IMR-90 (cell line): ENCODE measurements at regions not wholly inside any gene's neighbourhood (a gene's known extent, or its start where the extent isn't known, plus 50 kb on each side); places are given as distances from the start of the nearest gene placed in this dataset.

Source experiments
- ATAC-seq: fragments of 200-7000 bp; cut with Tn5 transposase; 2 replicates; pipeline ENCODE4 v1.9.1; 2020; ENCODE audit warnings: low read depth, mild to moderate bottlenecking, moderate library complexity
- BruUV-seq: library from RNA; stranded (reverse); fragments of 400-500 nt; replicated peaks from 2 replicates; lab custom pipeline; 2021; lab: Mats Ljungman, UMichigan
- CTCF ChIA-PET: fragments of 300-600 bp; formaldehyde crosslinking; extraction: SDS; loops from one replicate; lab custom pipeline; 2021; ENCODE audit warnings: antibody characterized with exemption; lab: Yijun Ruan, JAX
- POLR2A ChIA-PET: fragments of 300-600 bp; sonication (Branson Sonifier 250); formaldehyde crosslinking; loops from one replicate; lab custom pipeline; 2022; ENCODE audit warnings: antibody characterized with exemption; ENCODE audit not compliant: unreplicated experiment; lab: Charles Lee
- DNase-seq: peaks from one replicate; pipeline ENCODE4 v3.0.0; 2013
- H2AFZ ChIP-seq: replicated peaks from 2 replicates; pipeline ENCODE3; 2013; ENCODE audit warnings: low read length, mild to moderate bottlenecking; ENCODE audit not compliant: poor library complexity
- H2AK5ac ChIP-seq: 2 replicates; pipeline ENCODE4 v1.6.1; 2013; ENCODE audit warnings: low read depth, low read length, inconsistent platforms
- H2AK9ac ChIP-seq: replicated peaks from 2 replicates; pipeline ENCODE3; 2013; ENCODE audit warnings: mild to moderate bottlenecking, low read depth, low read length, moderate library complexity; ENCODE audit not compliant: poor library complexity
- H2BK120ac ChIP-seq: 2 replicates; pipeline ENCODE4 v1.6.1; 2013; ENCODE audit warnings: low read depth, low read length, inconsistent platforms
- H2BK15ac ChIP-seq: 3 replicates; pipeline ENCODE4 v1.6.1; 2013; ENCODE audit warnings: low read depth, low read length, inconsistent platforms
- H2BK20ac ChIP-seq: 2 replicates; pipeline ENCODE4 v1.6.1; 2013; ENCODE audit warnings: low read depth, mild to moderate bottlenecking, inconsistent platforms, low read length, moderate library complexity
- H2BK5ac ChIP-seq: 2 replicates; pipeline ENCODE4 v1.6.1; 2013; ENCODE audit warnings: mild to moderate bottlenecking, low read depth, low read length, inconsistent platforms; ENCODE audit not compliant: poor library complexity, severe bottlenecking
- H3K14ac ChIP-seq: replicated peaks from 2 replicates; pipeline ENCODE4 v1.6.1; 2013; ENCODE audit warnings: low read depth, low read length, inconsistent platforms
- H3K18ac ChIP-seq: 2 replicates; pipeline ENCODE4 v1.6.1; 2013; ENCODE audit warnings: low read depth, low read length, control low read depth
- H3K23ac ChIP-seq: 2 replicates; pipeline ENCODE4 v1.6.1; 2013; ENCODE audit warnings: low read depth, low read length, inconsistent platforms
- H3K27ac ChIP-seq: 2 replicates; pipeline ENCODE4 v1.5.1; 2013; ENCODE audit warnings: mild to moderate bottlenecking, control low read depth, low read length; ENCODE audit not compliant: insufficient read depth
- H3K27me3 ChIP-seq: 2 replicates; pipeline ENCODE4 v1.6.1; 2013; ENCODE audit warnings: low read length; ENCODE audit not compliant: control insufficient read depth, insufficient read depth
- H3K36me3 ChIP-seq: 2 replicates; pipeline ENCODE4 v1.6.1; 2013; ENCODE audit warnings: low read length, mixed read lengths; ENCODE audit not compliant: control insufficient read depth, insufficient read depth
- H3K4ac ChIP-seq: 2 replicates; pipeline ENCODE4 v1.6.1; 2013; ENCODE audit warnings: low read depth, low read length, inconsistent platforms
- H3K4me1 ChIP-seq: 2 replicates; pipeline ENCODE4 v1.6.1; 2013; ENCODE audit warnings: low read length, mixed read lengths; ENCODE audit not compliant: control insufficient read depth, insufficient read depth
- H3K4me2 ChIP-seq: 2 replicates; pipeline ENCODE4 v1.6.1; 2013; ENCODE audit warnings: low read depth, mild to moderate bottlenecking, control low read depth, low read length, moderate library complexity
- H3K4me3 ChIP-seq: 2 replicates; pipeline ENCODE4 v1.5.1; 2013; ENCODE audit warnings: low read depth, mild to moderate bottlenecking, control low read depth, low read length, moderate library complexity; ENCODE audit not compliant: insufficient read depth
- H3K56ac ChIP-seq: 2 replicates; pipeline ENCODE4 v1.6.1; 2013; ENCODE audit warnings: low read length, inconsistent platforms; ENCODE audit not compliant: insufficient read depth; ENCODE audit errors: extremely low read depth
- H3K79me1 ChIP-seq, 2 experiments: 2 replicates each; pipeline ENCODE4 v1.6.1; 2013; ENCODE audit warnings: low read length in 2 of 2, inconsistent platforms in 1 of 2, low read depth in 1 of 2
- H3K9ac ChIP-seq: 2 replicates; pipeline ENCODE4 v1.6.1; 2013; ENCODE audit warnings: low read depth, low read length, control low read depth
- H3K9me1 ChIP-seq: 2 replicates; pipeline ENCODE4 v1.6.1; 2013; ENCODE audit warnings: low read length, inconsistent platforms; ENCODE audit not compliant: insufficient read depth
- H3K9me3 ChIP-seq: 2 replicates; pipeline ENCODE4 v1.6.1; 2013; ENCODE audit warnings: low read length; ENCODE audit not compliant: control insufficient read depth, insufficient read depth
- H4K20me1 ChIP-seq: 2 replicates; pipeline ENCODE4 v1.6.1; 2013; ENCODE audit warnings: low read length, inconsistent platforms; ENCODE audit not compliant: insufficient read depth
- H4K5ac ChIP-seq: 2 replicates; pipeline ENCODE4 v1.6.1; 2013; ENCODE audit warnings: mild to moderate bottlenecking, low read depth, low read length, control low read depth
- H4K8ac ChIP-seq, 2 experiments: 2 replicates each; pipeline ENCODE4 v1.6.1; 2013; ENCODE audit warnings: low read depth in 2 of 2, low read length in 2 of 2, control low read depth in 1 of 2, inconsistent platforms in 1 of 2
- H4K91ac ChIP-seq: 2 replicates; pipeline ENCODE4 v1.6.1; 2013; ENCODE audit warnings: low read depth, low read length, inconsistent platforms; ENCODE audit not compliant: insufficient read depth
- CEBPB ChIP-seq: IDR thresholded peaks from 2 replicates; pipeline ENCODE4 v1.6.1; 2012; ENCODE audit warnings: low read depth, low read length, improper control_type of control experiment
- CHD1 ChIP-seq: IDR thresholded peaks from 2 replicates; pipeline ENCODE4 v1.6.1; 2012; ENCODE audit warnings: low read depth, low read length, improper control_type of control experiment
- MAFK ChIP-seq: IDR thresholded peaks from 2 replicates; pipeline ENCODE4 v1.6.1; 2012; ENCODE audit warnings: low read depth, low read length, improper control_type of control experiment
- MXI1 ChIP-seq: IDR thresholded peaks from 2 replicates; pipeline ENCODE4 v1.6.1; 2012; ENCODE audit warnings: low read depth, mild to moderate bottlenecking, low read length, moderate library complexity, borderline replicate concordance
- RAD21 ChIP-seq: IDR thresholded peaks from 2 replicates; pipeline ENCODE4 v1.6.1; 2012; ENCODE audit warnings: low read length, improper control_type of control experiment
- WGBS, 2 experiments: methylation state at CpG; one replicate each; pipeline versions ENCODE4 v1.1.5 to v1.1.7; 2013; ENCODE audit warnings: missing lambda C conversion rate in 2 of 2; ENCODE audit not compliant: insufficient read length in 1 of 2; ENCODE audit errors: extremely low coverage in 2 of 2; 5-methylcytosine and 5-hydroxymethylcytosine counted together
- dilution Hi-C: fragments of 300-500 bp; cut with HindIII; formaldehyde crosslinking; loops from one replicate; pipeline ENCODE4 v1.14.3; 2018; ENCODE audit warnings: low sequenced_read_pairs; ENCODE audit not compliant: unreplicated experiment
- in situ Hi-C: fragments of 300-500 bp; cut with MboI; formaldehyde crosslinking; loops from 3 replicates; pipeline ENCODE4 v1.14.3; 2019; ENCODE audit warnings: low sequenced_read_pairs, inconsistent platforms, mixed read lengths
- intact Hi-C: fragments of 100-400 bp; cut with micrococcal nuclease; formaldehyde crosslinking; loops from 2 replicates; pipeline ENCODE4 v1.10.0; 2022

- TF ChIP-seq MXI1 (no peak), MAFK (no peak), CHD1 (no peak), RAD21 (no peak), CEBPB (no peak)
- Histone ChIP-seq H2BK15ac (no peak overlapping the region), H2BK20ac (no peak overlapping the region), H4K5ac (no peak overlapping the region), H2AK9ac (no peak overlapping the region), H3K4ac (no peak overlapping the region), H3K18ac (no peak overlapping the region), H3K4me1 (no peaks in the 10 kb centered on the region), H4K20me1 (no peaks in the 10 kb centered on the region), H3K4me2 (no peak overlapping the region), H3K9me3 (peaks cover 2% of the 10 kb centered on the region; the same call in 1 of the 2 replicates), H2AFZ (no peak overlapping the region), H2AK5ac (no peak overlapping the region), H3K27ac (no peak overlapping the region), H3K23ac (no peak overlapping the region), H3K79me1 (no peaks in the 10 kb centered on the region), H3K9me1 (no peaks in the 10 kb centered on the region), H2BK5ac (no peak overlapping the region), H4K91ac (no peak overlapping the region), H3K4me3 (no peak overlapping the region), H4K8ac (no peak overlapping the region), H3K14ac (no peak overlapping the region), H3K27me3 (no peaks in the 10 kb centered on the region), H3K9ac (no peak overlapping the region), H3K56ac (no peak overlapping the region), H3K36me3 (no peaks in the 10 kb centered on the region), H2BK120ac (no peak overlapping the region)
- in situ Hi-C loops: no loop called here
- dilution Hi-C loops: no loop called here
- POLR2A ChIA-PET: no interaction called here
- BruUV-seq: no TSS peak
- no CpG with 5 or more reads among the region's 2 CpGs for WGBS, 2 experiments
- ATAC-seq (no peak), DNase-seq (no peak)
- intact Hi-C loops: no loop called here
- CTCF ChIA-PET: no interaction called here
These were observed 1359.5 kb upstream of the DIAPH2 start for GRCh38 chrX:95325185-95325584.
